Neural progenitor cell (in vitro differentiated cells): ENCODE measurements at regions not wholly inside any gene's neighbourhood (a gene's known extent, or its start where the extent isn't known, plus 50 kb on each side); places are given as distances from the start of the nearest gene placed in this dataset.

ENCODE experiments used
- EZH2 ChIP-seq: fragments of 200-600 bp; sonication (generic); IDR thresholded peaks from 2 replicates; pipeline ENCODE4 v1.6.1; 2017; ENCODE audit warnings: antibody characterized with exemption, mild to moderate bottlenecking, moderate library complexity
- EZH2phosphoT487 ChIP-seq: fragments of 200-600 bp; sonication (generic); IDR thresholded peaks from 2 replicates; pipeline ENCODE4 v1.6.1; 2017; ENCODE audit warnings: antibody characterized with exemption
- TF ChIP-seq, protein P1 (sequence below): fragments of 200-600 bp; sonication (generic); IDR thresholded peaks from 2 replicates; pipeline ENCODE4 v1.5.1; 2017; ENCODE audit warnings: antibody characterized with exemption, mild to moderate bottlenecking

DNA sequence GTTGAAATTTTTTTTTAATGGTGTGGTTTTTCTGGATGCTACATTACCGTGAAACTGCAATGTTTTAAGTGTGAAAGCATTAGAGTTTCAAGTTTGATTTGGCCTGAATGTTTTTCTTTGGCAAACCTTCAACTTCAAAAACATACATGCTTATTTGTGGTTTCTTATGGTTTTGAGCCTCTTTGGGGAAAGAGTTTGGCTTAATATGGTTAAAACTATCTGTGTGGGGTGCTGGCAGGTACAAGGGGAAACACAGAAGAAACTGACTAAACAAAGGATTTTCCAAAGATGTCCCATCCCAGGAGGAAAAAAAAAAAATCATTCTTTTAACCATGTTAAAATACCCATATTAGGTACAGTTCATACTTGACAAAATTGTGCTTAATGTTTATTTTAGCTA is 121.1 kb downstream of the HGF start:
- TF ChIP-seq EZH2 (no peak), EZH2phosphoT487 (no peak)
- TF ChIP-seq, protein P1, sequence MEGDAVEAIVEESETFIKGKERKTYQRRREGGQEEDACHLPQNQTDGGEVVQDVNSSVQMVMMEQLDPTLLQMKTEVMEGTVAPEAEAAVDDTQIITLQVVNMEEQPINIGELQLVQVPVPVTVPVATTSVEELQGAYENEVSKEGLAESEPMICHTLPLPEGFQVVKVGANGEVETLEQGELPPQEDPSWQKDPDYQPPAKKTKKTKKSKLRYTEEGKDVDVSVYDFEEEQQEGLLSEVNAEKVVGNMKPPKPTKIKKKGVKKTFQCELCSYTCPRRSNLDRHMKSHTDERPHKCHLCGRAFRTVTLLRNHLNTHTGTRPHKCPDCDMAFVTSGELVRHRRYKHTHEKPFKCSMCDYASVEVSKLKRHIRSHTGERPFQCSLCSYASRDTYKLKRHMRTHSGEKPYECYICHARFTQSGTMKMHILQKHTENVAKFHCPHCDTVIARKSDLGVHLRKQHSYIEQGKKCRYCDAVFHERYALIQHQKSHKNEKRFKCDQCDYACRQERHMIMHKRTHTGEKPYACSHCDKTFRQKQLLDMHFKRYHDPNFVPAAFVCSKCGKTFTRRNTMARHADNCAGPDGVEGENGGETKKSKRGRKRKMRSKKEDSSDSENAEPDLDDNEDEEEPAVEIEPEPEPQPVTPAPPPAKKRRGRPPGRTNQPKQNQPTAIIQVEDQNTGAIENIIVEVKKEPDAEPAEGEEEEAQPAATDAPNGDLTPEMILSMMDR = no peak
